A549 (cell line): ENCODE measurements at regions not wholly inside any gene's neighbourhood (a gene's known extent, or its start where the extent isn't known, plus 50 kb on each side); places are given as distances from the start of the nearest gene placed in this dataset.

ENCODE experiments used
- ATAC-seq, 2 experiments: fragments of 200-7000 bp in 1 of 2; fragments of >200 bp in 1 of 2; cut with Nextera tagmentation in 1 of 2; cut with Tn5 transposase in 1 of 2; 3 replicates each; pipeline versions ENCODE4 v1.8.0 to v1.9.1; 2018 to 2020; ENCODE audit warnings: mild to moderate bottlenecking in 1 of 2, moderate library complexity in 1 of 2
- CTCF ChIA-PET: fragments of 300-600 bp; sonication (Branson Sonifier 250); formaldehyde crosslinking; extraction: SDS; loops from one replicate; lab custom pipeline; 2021; ENCODE audit warnings: antibody characterized with exemption, inconsistent platforms; lab: Yijun Ruan, JAX
- POLR2A ChIA-PET: fragments of 350-600 bp; formaldehyde crosslinking; extraction: SDS; loops from one replicate; lab custom pipeline; 2021; ENCODE audit warnings: antibody characterized with exemption, inconsistent platforms; lab: Yijun Ruan, JAX
- DNase-seq, 2 experiments: peaks; one replicate each; pipeline versions ENCODE4 v3.0.0 to v3.0.0-alpha.2; 2011 to 2016; ENCODE audit warnings: low read depth in 1 of 2, low spot score in 1 of 2
- FAIRE-seq: peaks from 2 replicates; lab custom pipeline; 2011; peaks lifted over from hg19 to GRCh38; lab: Jason Lieb, UNC
- H3K27ac ChIP-seq, 2 experiments: fragments of >200 bp; sonication (Bioruptor Twin); formaldehyde crosslinking; 3 replicates each; pipeline ENCODE4 v1.5.1; 2016 to 2017
- H3K4me1 ChIP-seq: fragments of >200 bp; sonication (Bioruptor Twin); formaldehyde crosslinking; 3 replicates; pipeline ENCODE4 v1.6.1; 2016
- H3K4me2 ChIP-seq: fragments of >200 bp; sonication (Bioruptor Twin); formaldehyde crosslinking; 3 replicates; pipeline ENCODE4 v1.6.1; 2016
- H3K4me3 ChIP-seq: fragments of >200 bp; sonication (Bioruptor Twin); formaldehyde crosslinking; 3 replicates; pipeline ENCODE4 v1.5.1; 2016
- H3K9me3 ChIP-seq: fragments of >200 bp; sonication (Bioruptor Twin); formaldehyde crosslinking; 3 replicates; pipeline ENCODE4 v1.6.1; 2016
- ATOH8 ChIP-seq: fragments of 250-450 bp; sonication (Bioruptor Pico); IDR thresholded peaks from 2 replicates; pipeline ENCODE4 v1.5.0; 2020; ENCODE audit warnings: low read depth, mild to moderate bottlenecking, moderate library complexity
- BHLHE40 ChIP-seq: IDR thresholded peaks from 2 replicates; pipeline ENCODE4 v1.6.1; 2012; ENCODE audit warnings: low read depth, low read length, inconsistent platforms
- CBX2 ChIP-seq: fragments of 200-600 bp; sonication (generic); IDR thresholded peaks from 2 replicates; pipeline ENCODE4 v1.6.1; 2016; ENCODE audit warnings: low read depth, mild to moderate bottlenecking, borderline replicate concordance
- CBX8 ChIP-seq: fragments of 200-600 bp; sonication (generic); IDR thresholded peaks from 2 replicates; pipeline ENCODE4 v1.6.1; 2016
- CEBPB ChIP-seq, 2 experiments: fragments of >200 bp in 1 of 2; sonication (Bioruptor Twin) in 1 of 2; formaldehyde crosslinking in 1 of 2; IDR thresholded peaks; 2 replicates each; pipeline ENCODE4 v1.6.1; 2012 to 2016
- CHD4 ChIP-seq: fragments of 200-600 bp; sonication (generic); IDR thresholded peaks from 2 replicates; pipeline ENCODE4 v1.6.1; 2016; ENCODE audit warnings: antibody characterized with exemption, mild to moderate bottlenecking, borderline replicate concordance
- E2F6 ChIP-seq: IDR thresholded peaks from 2 replicates; pipeline ENCODE4 v1.6.1; 2012; ENCODE audit warnings: low read depth, borderline replicate concordance
- EHF ChIP-seq: fragments of 250-450 bp; sonication (Bioruptor Pico); IDR thresholded peaks from 2 replicates; pipeline ENCODE4 v1.5.0; 2020; ENCODE audit warnings: mild to moderate bottlenecking
- ELK1 ChIP-seq: fragments of 150-350 bp; IDR thresholded peaks from 2 replicates; pipeline ENCODE4 v1.6.1; 2014; ENCODE audit warnings: low read depth, mild to moderate bottlenecking, low read length
- ESRRA ChIP-seq: fragments of 150-350 bp; IDR thresholded peaks from 2 replicates; pipeline ENCODE4 v1.6.1; 2014; ENCODE audit warnings: mild to moderate bottlenecking, low read length, borderline replicate concordance
- HDAC2 ChIP-seq: fragments of 200-600 bp; sonication (generic); IDR thresholded peaks from 2 replicates; pipeline ENCODE4 v1.6.1; 2016
- HES2 ChIP-seq: fragments of >200 bp; sonication (Bioruptor Twin); formaldehyde crosslinking; IDR thresholded peaks from 2 replicates; pipeline ENCODE4 v1.6.1; 2016
- HEYL ChIP-seq: fragments of 250-450 bp; sonication (Bioruptor Pico); IDR thresholded peaks from 2 replicates; pipeline ENCODE4 v1.8.0; 2021; ENCODE audit warnings: mild to moderate bottlenecking, moderate library complexity
- HOXB13 ChIP-seq: fragments of 250-450 bp; sonication (Bioruptor Pico); IDR thresholded peaks from 2 replicates; pipeline ENCODE4 v1.5.0; 2020; ENCODE audit warnings: low read depth, mild to moderate bottlenecking, moderate library complexity
- JUN ChIP-seq, 2 experiments: fragments of >200 bp; sonication (Bioruptor Twin); formaldehyde crosslinking; IDR thresholded peaks; 2 replicates in 1 of 2; 3 replicates in 1 of 2; pipeline ENCODE4 v1.6.1; 2016 to 2017
- JUNB ChIP-seq: fragments of >200 bp; sonication (Bioruptor Twin); formaldehyde crosslinking; IDR thresholded peaks from 2 replicates; pipeline ENCODE4 v1.6.1; 2016
- MAZ ChIP-seq: fragments of 150-350 bp; IDR thresholded peaks from 2 replicates; pipeline ENCODE4 v1.6.1; 2014; ENCODE audit warnings: antibody characterized with exemption, low read depth, low read length, borderline replicate concordance
- NFE2L2 ChIP-seq: fragments of 150-350 bp; conservative IDR thresholded peaks from 2 replicates; pipeline ENCODE4 v1.6.1; 2014; ENCODE audit warnings: low read length
- RARB ChIP-seq: fragments of 250-450 bp; sonication (Bioruptor Pico); IDR thresholded peaks from 2 replicates; pipeline ENCODE4 v1.8.0; 2021; ENCODE audit warnings: mild to moderate bottlenecking, moderate library complexity
- RCOR1 ChIP-seq: fragments of 150-350 bp; IDR thresholded peaks from 2 replicates; pipeline ENCODE4 v1.6.1; 2014; ENCODE audit warnings: antibody characterized with exemption, low read length, low read depth
- REST ChIP-seq: fragments of 200-600 bp; sonication (generic); IDR thresholded peaks from 2 replicates; pipeline ENCODE4 v1.6.1; 2016; ENCODE audit warnings: antibody characterized with exemption, mild to moderate bottlenecking, moderate library complexity
- SMC3 ChIP-seq: fragments of >200 bp; sonication (Bioruptor Twin); formaldehyde crosslinking; IDR thresholded peaks from 3 replicates; pipeline ENCODE4 v1.6.1; 2018; ENCODE audit warnings: inconsistent platforms
- SREBF2 ChIP-seq: fragments of 450-650 bp; IDR thresholded peaks from 2 replicates; pipeline ENCODE4 v1.6.1; 2014; ENCODE audit warnings: mild to moderate bottlenecking, moderate library complexity
- TFCP2L1 ChIP-seq: fragments of 250-450 bp; sonication (Bioruptor Pico); IDR thresholded peaks from 2 replicates; pipeline ENCODE4 v1.5.0; 2021; ENCODE audit warnings: mild to moderate bottlenecking
- ZFP36 ChIP-seq: fragments of 450-650 bp; IDR thresholded peaks from 2 replicates; pipeline ENCODE4 v1.6.1; 2014; ENCODE audit warnings: borderline replicate concordance; ENCODE audit not compliant: partially characterized antibody
- ZNF302 ChIP-seq: fragments of 250-450 bp; sonication (Bioruptor Pico); IDR thresholded peaks from 2 replicates; pipeline ENCODE4 v1.9.0; 2021; ENCODE audit warnings: inconsistent platforms, mild to moderate bottlenecking, moderate library complexity
- WGBS: methylation state at CpG from one replicate; pipeline ENCODE4 v1.1.6; 2017; ENCODE audit errors: missing lambda C conversion rate; 5-methylcytosine and 5-hydroxymethylcytosine counted together

- TF ChIP-seq EHF (CRISPR knock-in tag) (no peak), CEBPB (IDR thresholded peaks at IDR 0.05) (peak; percentile 12 to 47; a peak in 1 of 4 replicates), BHLHE40 (no peak), CBX2 (no peak), ESRRA (no peak), E2F6 (no peak; the same call in 1 of the 2 replicates), ATOH8 (CRISPR knock-in tag) (no peak), HDAC2 (no peak), HEYL (no peak), ZNF302 (no peak), CBX8 (no peak), NFE2L2 (no peak), ZFP36 (no peak), CHD4 (no peak), RCOR1 (no peak)
These were observed 62.6 kb downstream of the FAM50B start (continued) for GRCh38 chr6:3911614-3912336.

GRCh38 chr6:3912361-3913076 lies 63.3 kb downstream of the FAM50B start:
- DNase-seq = no peak
- CTCF ChIA-PET = interaction anchor here (1.2 to 7.5 kb wide), 8 partner anchors 8 to 163 kb away, joined by 3 to 55 read pairs (median 6); partner anchors contain the start of gene FAM50B

GRCh38 chr6:3913077-3913957 lies 64.1 kb downstream of the FAM50B start:
- Histone ChIP-seq H3K27ac (peak overlapping the region; percentile 83 to 89), H3K4me2 (peak overlapping the region; percentile 91), H3K4me3 (peak overlapping the region; percentile 29; the same call in 1 of the 3 replicates), H3K4me1 (peaks cover 34% of the 10 kb centered on the region), H3K9me3 (peaks cover 18% of the 10 kb centered on the region; the same call in 2 of the 3 replicates)
- WGBS = 6% methylated on average over 6 of the region's 6 CpGs
- ChIA-PET CTCF (interaction anchor here (0.6 to 7.5 kb wide), 11 partner anchors 9 to 164 kb away, joined by 3 to 55 read pairs (median 5); partner anchors contain the start of gene FAM50B), POLR2A (interaction anchor here (0.6 to 1.6 kb wide), 3 partner anchors 17 to 116 kb away, joined by 3 to 5 read pairs (median 4); partner anchors contain the start of gene FAM50B)
- ATAC-seq (peak; percentile 88 to 91), FAIRE-seq (no peak), DNase-seq (peak; percentile 79 to 92)
- TF ChIP-seq TFCP2L1 (no peak), REST (no peak), CBX8 (no peak), HEYL (no peak), SREBF2 (no peak), HOXB13 (no peak), SMC3 (no peak), ZFP36 (no peak), HES2 (no peak), EHF (CRISPR knock-in tag) (no peak), RARB (CRISPR knock-in tag) (no peak), MAZ (no peak), ELK1 (no peak), BHLHE40 (peak; percentile 55; the same call in 1 of the 2 replicates)

More at GRCh38 chr6:3912361-3913076, 63.3 kb downstream of the FAM50B start:
- ATAC-seq (peak; percentile 54 to 56), FAIRE-seq (no peak)
- Histone ChIP-seq H3K4me2 (peak overlapping the region; percentile 91), H3K9me3 (peaks cover 16% of the 10 kb centered on the region; the same call in 2 of the 3 replicates), H3K4me1 (peaks cover 34% of the 10 kb centered on the region), H3K4me3 (0 out of 3 replicates have a peak overlapping the region, but pooled peaks have one; percentile 4), H3K27ac (peak overlapping the region; percentile 83 to 89)
- no peak for TF ChIP-seq BHLHE40
- no peak for TF ChIP-seq JUN (IDR thresholded peaks at IDR 0.05)
- no peak for TF ChIP-seq JUNB
- POLR2A ChIA-PET = interaction anchor here (0.6 to 1.6 kb wide), 3 partner anchors 50 to 115 kb away, joined by 3 to 5 read pairs (median 4); partner anchors contain the start of gene FAM50B
- WGBS = 35% methylated on average over 3 of the region's 3 CpGs
